A204.1 (cell line): ENCODE measurements at regions not wholly inside any gene's neighbourhood (a gene's known extent, or its start where the extent isn't known, plus 50 kb on each side); places are given as distances from the start of the nearest gene placed in this dataset.

Experiments used
- FAIRE-seq: peaks from 2 replicates; lab custom pipeline; 2012; peaks lifted over from hg19 to GRCh38; lab: Jason Lieb, UNC

- FAIRE-seq = no peak
Observed at GRCh38 chr9:18159254-18159653, 314.7 kb upstream of the ADAMTSL1 start.

GRCh38 chr9:18163146-18163545 is 310.8 kb upstream of the ADAMTSL1 start:
- FAIRE-seq = no peak

- no peak for FAIRE-seq
Observed at GRCh38 chr9:18167733-18168132, 306.2 kb upstream of the ADAMTSL1 start.

- no peak for FAIRE-seq
Observed at GRCh38 chr9:18173923-18174322, 300.0 kb upstream of the ADAMTSL1 start.

GRCh38 chr9:18182636-18183035 is 291.3 kb upstream of the ADAMTSL1 start:
- FAIRE-seq = no peak

GRCh38 chr9:18183974-18184373 is 290.0 kb upstream of the ADAMTSL1 start:
- no peak for FAIRE-seq

- no peak for FAIRE-seq
Observed at GRCh38 chr9:18184401-18184800, 289.6 kb upstream of the ADAMTSL1 start.

- FAIRE-seq = no peak
Observed at GRCh38 chr9:18185196-18185595, 288.8 kb upstream of the ADAMTSL1 start.

- FAIRE-seq = no peak
Observed at GRCh38 chr9:18188971-18189370, 285.0 kb upstream of the ADAMTSL1 start.

- FAIRE-seq = no peak
Observed at GRCh38 chr9:18189871-18190670, 283.9 kb upstream of the ADAMTSL1 start.

- no peak for FAIRE-seq
Observed at GRCh38 chr9:18190671-18191374, 283.1 kb upstream of the ADAMTSL1 start.

- FAIRE-seq = no peak
Observed at GRCh38 chr9:18194316-18194715, 279.6 kb upstream of the ADAMTSL1 start.

- FAIRE-seq = no peak
Observed at GRCh38 chr9:18195223-18195622, 278.7 kb upstream of the ADAMTSL1 start.

GRCh38 chr9:18202924-18203323 is 271.0 kb upstream of the ADAMTSL1 start:
- FAIRE-seq = no peak

GRCh38 chr9:18207735-18208134 is 266.2 kb upstream of the ADAMTSL1 start:
- FAIRE-seq = no peak

GRCh38 chr9:18208166-18209059 is 265.5 kb upstream of the ADAMTSL1 start:
- FAIRE-seq = no peak

GRCh38 chr9:18215626-18216025 is 258.3 kb upstream of the ADAMTSL1 start:
- no peak for FAIRE-seq

GRCh38 chr9:18216376-18216775 is 257.6 kb upstream of the ADAMTSL1 start:
- no peak for FAIRE-seq

GRCh38 chr9:18228101-18228500 is 245.9 kb upstream of the ADAMTSL1 start:
- no peak for FAIRE-seq

GRCh38 chr9:18229992-18230676 is 243.8 kb upstream of the ADAMTSL1 start:
- no peak for FAIRE-seq

- no peak for FAIRE-seq
Observed at GRCh38 chr9:18233311-18233710, 240.6 kb upstream of the ADAMTSL1 start.

GRCh38 chr9:18233776-18234445 is 240.0 kb upstream of the ADAMTSL1 start:
- FAIRE-seq = no peak
